ENCODE measurements at regions not wholly inside any gene's neighbourhood (a gene's known extent, or its start where the extent isn't known, plus 50 kb on each side); places are given as distances from the start of the nearest gene placed in this dataset.

- H4K20me1 ChIP-seq (ENCODE audit: control insufficient read depth, insufficient read depth, low read depth, low read length) = no peaks in the 10 kb centered on the region
- no peaks in the 10 kb centered on the region for H3K9me2 ChIP-seq (replicated peaks; ENCODE audit: control insufficient read depth, low read length)
- no peak overlapping the region for H3K4me2 ChIP-seq (ENCODE audit: low read length)
- no peaks in the 10 kb centered on the region for H3K27me3 ChIP-seq (ENCODE audit: control insufficient read depth, low read length)
- 0 out of 2 replicates have a peak, but pooled peaks cover 3% of the 10 kb centered on the region for H3K9me3 ChIP-seq (ENCODE audit: control insufficient read depth, insufficient read depth, low read length)
- H3F3A ChIP-seq (ENCODE audit: control insufficient read depth, insufficient read depth) = no peaks in the 10 kb centered on the region
- TF ChIP-seq CTCF (IDR thresholded peaks at IDR 0.05; ENCODE audit: low read depth, low read length, poor library complexity, severe bottlenecking) (no peak), EZH2phosphoT487 (IDR thresholded peaks at IDR 0.05; ENCODE audit: borderline replicate concordance, low read length) (no peak)
- no peaks in the 10 kb centered on the region for H3K36me3 ChIP-seq (ENCODE audit: control insufficient read depth, low read length)
- no peaks in the 10 kb centered on the region for H3K4me1 ChIP-seq (ENCODE audit: control insufficient read depth, low read length)
- no peaks in the 10 kb centered on the region for H3K79me2 ChIP-seq (ENCODE audit: control insufficient read depth, low read length)
- no peak overlapping the region for H3K27ac ChIP-seq (ENCODE audit: low read depth, low read length)
- H3K4me3 ChIP-seq (ENCODE audit: low read length) = no peak overlapping the region
Measured at GRCh38 chr14:26320886-26321285, 276.9 kb downstream of the NOVA1 start.

GRCh38 chr14:26319139-26319864, 278.5 kb downstream of the NOVA1 start:
- Histone ChIP-seq H3F3A (ENCODE audit: control insufficient read depth, insufficient read depth) (no peaks in the 10 kb centered on the region), H3K9me3 (ENCODE audit: control insufficient read depth, insufficient read depth, low read length) (0 out of 2 replicates have a peak, but pooled peaks cover 3% of the 10 kb centered on the region), H3K4me3 (ENCODE audit: low read length) (no peak overlapping the region), H3K9me2 (replicated peaks; ENCODE audit: control insufficient read depth, low read length) (no peaks in the 10 kb centered on the region), H3K36me3 (ENCODE audit: control insufficient read depth, low read length) (no peaks in the 10 kb centered on the region), H3K4me2 (ENCODE audit: low read length) (no peak overlapping the region), H3K27me3 (ENCODE audit: control insufficient read depth, low read length) (no peaks in the 10 kb centered on the region), H3K79me2 (ENCODE audit: control insufficient read depth, low read length) (no peaks in the 10 kb centered on the region), H4K20me1 (ENCODE audit: control insufficient read depth, insufficient read depth, low read depth, low read length) (no peaks in the 10 kb centered on the region), H3K4me1 (ENCODE audit: control insufficient read depth, low read length) (no peaks in the 10 kb centered on the region), H3K27ac (ENCODE audit: low read depth, low read length) (no peak overlapping the region)
- no peak for TF ChIP-seq CTCF (IDR thresholded peaks at IDR 0.05; ENCODE audit: low read depth, low read length, poor library complexity, severe bottlenecking)
- no peak for TF ChIP-seq EZH2phosphoT487 (IDR thresholded peaks at IDR 0.05; ENCODE audit: borderline replicate concordance, low read length)

- no peak overlapping the region for H3K27ac ChIP-seq (ENCODE audit: low read depth, low read length)
- H3K4me3 ChIP-seq (ENCODE audit: low read length) = no peak overlapping the region
- H3K36me3 ChIP-seq (ENCODE audit: control insufficient read depth, low read length) = no peaks in the 10 kb centered on the region
- no peaks in the 10 kb centered on the region for H3K79me2 ChIP-seq (ENCODE audit: control insufficient read depth, low read length)
- H3K27me3 ChIP-seq (ENCODE audit: control insufficient read depth, low read length) = no peaks in the 10 kb centered on the region
- H4K20me1 ChIP-seq (ENCODE audit: control insufficient read depth, insufficient read depth, low read depth, low read length) = no peaks in the 10 kb centered on the region
- H3F3A ChIP-seq (ENCODE audit: control insufficient read depth, insufficient read depth) = no peaks in the 10 kb centered on the region
- no peak overlapping the region for H3K4me2 ChIP-seq (ENCODE audit: low read length)
- H3K9me2 ChIP-seq (replicated peaks; ENCODE audit: control insufficient read depth, low read length) = no peaks in the 10 kb centered on the region
- H3K9me3 ChIP-seq (ENCODE audit: control insufficient read depth, insufficient read depth, low read length) = no peaks in the 10 kb centered on the region; the same call in 1 of the 2 replicates
- TF ChIP-seq EZH2phosphoT487 (IDR thresholded peaks at IDR 0.05; ENCODE audit: borderline replicate concordance, low read length) = no peak
- TF ChIP-seq CTCF (IDR thresholded peaks at IDR 0.05; ENCODE audit: low read depth, low read length, poor library complexity, severe bottlenecking) = no peak
- no peaks in the 10 kb centered on the region for H3K4me1 ChIP-seq (ENCODE audit: control insufficient read depth, low read length)
Measured at GRCh38 chr14:26304056-26304455, 293.8 kb downstream of the NOVA1 start.

Data from DOHH2 (cell line).